ENCODE measurements at regions not wholly inside any gene's neighbourhood (a gene's known extent, or its start where the extent isn't known, plus 50 kb on each side); places are given as distances from the start of the nearest gene placed in this dataset.

GRCh38 chr5:41617843-41618515 is 107.6 kb upstream of the PLCXD3 start:
- TF ChIP-seq POLR2A (IDR thresholded peaks at IDR 0.05; ENCODE audit: low read depth, low read length): no peak
- no peak for DNase-seq (ENCODE audit: insufficient read length, low spot score)
- FAIRE-seq: no peak

GRCh38 chr5:41610386-41610785 is 100.0 kb upstream of the PLCXD3 start:
- no peak for TF ChIP-seq POLR2A (IDR thresholded peaks at IDR 0.05; ENCODE audit: low read depth, low read length)
- no peak for DNase-seq (ENCODE audit: insufficient read length, low spot score)
- FAIRE-seq: no peak

DNA sequence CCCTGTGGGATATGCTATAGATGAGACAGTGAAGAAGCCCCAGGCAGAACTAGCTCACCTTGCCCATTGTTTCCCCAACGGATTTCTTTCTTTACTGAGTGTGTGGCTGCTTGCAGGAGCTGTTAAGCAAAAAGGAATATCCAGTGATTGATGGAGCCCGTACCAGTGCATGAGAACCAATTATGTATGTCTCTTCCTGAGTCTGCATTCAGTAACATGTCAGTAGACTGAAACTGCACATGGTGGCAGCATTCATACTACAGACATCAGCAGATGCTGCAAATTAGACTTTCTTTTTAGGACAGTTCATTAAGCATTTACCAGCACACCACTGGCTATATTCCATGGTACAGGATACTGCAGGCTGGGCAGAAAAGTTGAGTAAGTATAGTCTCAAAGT is 90.3 kb upstream of the PLCXD3 start:
- no peak for TF ChIP-seq POLR2A (IDR thresholded peaks at IDR 0.05; ENCODE audit: low read depth, low read length)
- DNase-seq (ENCODE audit: insufficient read length, low spot score) (no peak), FAIRE-seq (no peak)

- FAIRE-seq: no peak
Measured at GRCh38 chr5:41598011-41598410, 87.6 kb upstream of the PLCXD3 start.

GRCh38 chr5:41587668-41588067 is 77.3 kb upstream of the PLCXD3 start:
- no peak for TF ChIP-seq POLR2A (IDR thresholded peaks at IDR 0.05; ENCODE audit: low read depth, low read length)
- no peak for FAIRE-seq
- DNase-seq (ENCODE audit: insufficient read length, low spot score): no peak

More at GRCh38 chr5:41598011-41598410, 87.6 kb upstream of the PLCXD3 start:
- DNase-seq (ENCODE audit: insufficient read length, low spot score): no peak
- no peak for TF ChIP-seq POLR2A (IDR thresholded peaks at IDR 0.05; ENCODE audit: low read depth, low read length)

DNA sequence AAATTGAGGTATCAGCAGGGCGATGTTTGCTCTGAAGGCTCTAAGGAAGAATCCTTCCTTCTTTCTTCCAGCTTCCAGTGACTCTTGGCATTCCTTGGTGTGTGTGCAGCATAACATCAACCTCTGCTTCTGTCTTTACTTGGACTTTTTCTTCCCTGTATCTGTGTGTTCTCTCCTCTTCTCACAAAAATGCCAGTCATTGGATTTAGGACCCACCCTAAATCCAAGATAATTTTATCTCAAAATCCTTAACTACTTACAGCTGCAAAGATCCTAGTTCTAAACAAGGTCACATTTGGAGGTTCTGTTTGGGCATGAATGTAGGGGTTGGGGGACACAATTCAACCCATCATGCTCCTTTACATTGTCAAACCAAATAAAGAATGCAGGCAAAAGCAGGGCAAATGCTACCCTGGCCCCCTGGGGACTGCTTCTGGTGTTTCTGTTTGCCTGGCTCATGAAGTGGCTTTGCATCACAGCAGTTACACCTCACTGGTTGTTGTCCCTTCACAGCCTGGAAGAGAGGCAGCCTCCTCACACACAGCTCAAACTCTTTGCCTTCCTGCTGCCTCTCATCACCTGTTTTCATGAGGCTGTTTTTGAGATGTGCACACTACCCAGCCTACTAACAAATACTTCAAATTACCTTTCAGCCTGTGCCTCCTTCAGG is 64.8 kb upstream of the PLCXD3 start:
- no peak for TF ChIP-seq POLR2A (IDR thresholded peaks at IDR 0.05; ENCODE audit: low read depth, low read length)
- DNase-seq (ENCODE audit: insufficient read length, low spot score) (no peak), FAIRE-seq (no peak)

GRCh38 chr5:41574391-41574790 is 64.0 kb upstream of the PLCXD3 start:
- FAIRE-seq (no peak), DNase-seq (ENCODE audit: insufficient read length, low spot score) (no peak)
- no peak for TF ChIP-seq POLR2A (IDR thresholded peaks at IDR 0.05; ENCODE audit: low read depth, low read length)

All from H54 (cell line).